ENCODE measurements at regions not wholly inside any gene's neighbourhood (a gene's known extent, or its start where the extent isn't known, plus 50 kb on each side); places are given as distances from the start of the nearest gene placed in this dataset.
"Not testable (repeated sequence)": the region's sequence is repeated elsewhere in the genome, so short reads cannot be mapped to it uniquely, and the experiment has no call there.

- peak; percentile 67 for TF ChIP-seq CTCF (conservative IDR thresholded peaks at IDR 0.05; ENCODE audit: low read depth, low read length)
- peak; percentile 85 for DNase-seq (ENCODE audit: low read depth)
- H3K4me3 ChIP-seq (ENCODE audit: low read depth, low read length) = no peak overlapping the region
Measured at GRCh38 chr3:155995525-155996370, 124.6 kb upstream of the KCNAB1 start.

DNA sequence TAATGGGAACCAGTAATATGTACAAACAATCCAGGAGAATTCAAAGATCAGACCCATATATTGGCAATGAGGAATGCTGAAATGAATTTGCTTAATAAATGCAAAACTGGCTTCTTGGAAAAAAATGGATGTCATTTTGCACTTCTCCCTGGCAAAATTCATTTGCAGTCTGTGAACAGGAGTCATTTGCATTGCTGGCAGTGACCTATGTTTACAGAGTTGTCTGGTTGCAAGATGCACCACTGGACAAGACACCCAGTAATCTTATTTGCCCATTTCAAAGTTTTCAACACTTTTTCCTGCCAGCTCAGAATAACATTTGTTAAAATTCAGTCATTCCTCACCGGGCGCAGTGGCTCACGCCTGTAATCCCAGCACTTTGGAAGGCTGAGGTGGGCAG, 123.5 kb upstream of the KCNAB1 start:
- no peak for TF ChIP-seq CTCF (conservative IDR thresholded peaks at IDR 0.05; ENCODE audit: low read depth, low read length)
- no peak for DNase-seq (ENCODE audit: low read depth)
- H3K4me3 ChIP-seq (ENCODE audit: low read depth, low read length) = no peak overlapping the region

DNA sequence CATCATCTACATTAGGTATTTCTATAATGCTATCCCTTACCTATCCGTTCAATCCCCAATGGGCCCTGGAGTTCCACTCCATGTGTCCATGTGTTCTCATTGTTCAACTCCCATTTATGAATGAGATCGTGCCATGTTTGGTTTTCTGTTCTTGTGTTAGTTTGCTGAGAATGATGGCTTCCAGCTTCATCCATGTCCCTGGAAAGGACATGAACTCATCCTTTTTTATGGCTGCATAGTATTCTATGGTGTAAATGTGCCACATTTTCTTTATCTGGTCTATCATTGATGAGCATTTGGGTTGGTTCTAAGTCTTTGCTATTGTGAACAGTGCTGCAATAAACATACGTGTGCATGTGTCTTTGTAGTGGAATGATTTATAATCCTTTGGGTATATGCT, 122.2 kb upstream of the KCNAB1 start:
- not testable (repeated sequence) for H3K4me3 ChIP-seq (ENCODE audit: low read depth, low read length); DNase-seq (ENCODE audit: low read depth)

DNA sequence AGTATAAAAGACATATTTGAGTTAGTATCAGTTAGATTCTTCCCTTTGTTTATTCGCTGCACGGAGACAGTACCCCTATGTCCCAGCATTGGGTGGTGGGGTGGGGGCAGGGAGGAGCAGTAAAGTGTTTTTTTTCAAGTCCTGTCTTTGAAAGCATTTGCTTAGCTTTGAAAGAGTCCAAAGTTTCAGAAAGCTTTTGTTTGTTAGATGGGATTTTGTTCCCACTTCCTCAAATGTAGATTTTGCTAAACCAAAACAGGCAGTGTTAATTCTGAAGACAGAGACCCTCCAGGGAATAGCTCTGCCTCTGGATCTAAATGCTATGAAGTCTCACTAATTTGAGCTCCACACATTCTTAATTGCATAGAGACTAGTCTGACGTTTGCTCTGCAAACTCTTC, 114.6 kb upstream of the KCNAB1 start:
- no peak for TF ChIP-seq CTCF (conservative IDR thresholded peaks at IDR 0.05; ENCODE audit: low read depth, low read length)
- H3K4me3 ChIP-seq (ENCODE audit: low read depth, low read length) = no peak overlapping the region
- no peak for DNase-seq (ENCODE audit: low read depth)

DNA sequence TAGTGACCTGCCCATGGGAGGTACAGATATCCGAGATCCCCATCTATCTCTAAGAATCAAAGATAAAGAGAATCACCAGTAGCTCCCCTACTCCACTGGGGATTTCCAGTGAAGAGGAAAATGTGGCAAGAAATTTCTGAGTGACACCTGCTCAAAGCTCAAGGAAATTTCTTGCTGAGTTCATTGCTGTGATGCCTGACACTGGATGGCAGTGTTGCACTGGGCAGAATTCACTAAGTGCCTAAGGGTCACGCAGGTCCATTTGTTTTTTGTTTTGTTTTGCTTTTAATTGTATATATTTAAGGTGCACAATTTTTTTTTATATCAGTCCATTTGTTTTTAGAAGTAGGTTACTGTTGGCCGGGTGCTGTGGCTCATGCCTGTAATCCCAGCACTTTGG, 109.5 kb upstream of the KCNAB1 start:
- TF ChIP-seq CTCF (conservative IDR thresholded peaks at IDR 0.05; ENCODE audit: low read depth, low read length) = peak; percentile 42
- no peak for DNase-seq (ENCODE audit: low read depth)
- H3K4me3 ChIP-seq (ENCODE audit: low read depth, low read length) = no peak overlapping the region

DNA sequence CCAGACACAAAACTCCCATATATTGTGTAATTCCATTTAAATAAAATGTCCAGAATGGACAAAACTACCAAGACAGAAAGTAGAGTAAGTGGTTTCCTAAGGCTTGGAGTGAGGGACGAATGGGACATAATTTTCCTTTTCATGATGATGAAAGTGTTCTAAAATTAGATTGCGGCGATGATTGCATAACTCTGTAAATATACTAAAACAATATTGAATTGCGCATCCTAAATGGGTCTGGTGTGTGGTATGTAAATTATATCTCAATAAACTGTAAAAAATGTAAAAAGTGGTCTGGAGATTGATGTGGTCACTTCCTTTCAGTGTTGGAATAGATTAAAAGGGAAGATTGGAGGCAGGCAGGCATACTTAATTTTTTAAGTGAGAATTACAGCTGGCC, 105.9 kb upstream of the KCNAB1 start:
- no peak overlapping the region for H3K4me3 ChIP-seq (ENCODE audit: low read depth, low read length)
- TF ChIP-seq CTCF (conservative IDR thresholded peaks at IDR 0.05; ENCODE audit: low read depth, low read length) = no peak
- DNase-seq (ENCODE audit: low read depth) = no peak

DNA sequence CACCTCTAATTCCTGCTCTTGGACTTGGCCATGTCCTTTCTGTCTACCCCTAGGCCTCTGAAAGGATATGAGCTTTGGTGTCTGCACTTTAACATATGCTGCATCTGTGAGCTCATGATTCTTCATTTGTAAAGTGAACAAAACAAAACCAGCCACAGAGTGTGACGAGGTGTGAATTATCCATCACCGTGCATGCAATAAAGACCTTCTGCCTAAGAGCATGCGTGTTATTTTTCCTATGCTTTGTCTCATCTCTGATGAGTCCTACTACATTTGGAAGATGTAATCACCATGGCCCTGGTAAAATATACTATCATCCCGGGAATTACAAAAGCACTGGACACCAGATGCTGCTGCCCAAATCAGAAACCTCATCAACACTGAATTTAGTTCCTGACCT, 103.5 kb upstream of the KCNAB1 start:
- no peak overlapping the region for H3K4me3 ChIP-seq (ENCODE audit: low read depth, low read length)
- TF ChIP-seq CTCF (conservative IDR thresholded peaks at IDR 0.05; ENCODE audit: low read depth, low read length) = no peak
- DNase-seq (ENCODE audit: low read depth) = no peak

Data from choroid plexus epithelial cell (primary cell).